H1 (cell line): ENCODE measurements at regions not wholly inside any gene's neighbourhood (a gene's known extent, or its start where the extent isn't known, plus 50 kb on each side); places are given as distances from the start of the nearest gene placed in this dataset.

ENCODE experiments used
- CTCF ChIA-PET: fragments of 300-600 bp; sonication (Branson Sonifier 250); formaldehyde crosslinking; loops from one replicate; lab custom pipeline; 2021; ENCODE audit not compliant: partially characterized antibody; lab: Charles Lee
- POLR2A ChIA-PET: fragments of 300-600 bp; sonication (Branson Sonifier 250); formaldehyde crosslinking; loops from one replicate; lab custom pipeline; 2021; ENCODE audit warnings: inconsistent platforms; ENCODE audit not compliant: partially characterized antibody; lab: Charles Lee
- DNase-seq, 2 experiments: peaks; one replicate each; pipeline versions ENCODE4 v3.0.0 to v3.0.0-alpha.2; 2010 to 2022; ENCODE audit warnings: low spot score in 2 of 2, low read depth in 1 of 2, mixed read lengths in 1 of 2
- FAIRE-seq: peaks from 2 replicates; lab custom pipeline; 2011; peaks lifted over from hg19 to GRCh38; lab: Jason Lieb, UNC
- H2AFZ ChIP-seq: 2 replicates; pipeline ENCODE4 v1.8.1; 2012; ENCODE audit warnings: low read length, inconsistent platforms
- H2AK5ac ChIP-seq: 2 replicates; pipeline ENCODE4 v1.6.1; 2013; ENCODE audit warnings: low read depth, low read length
- H2BK120ac ChIP-seq: replicated peaks from 2 replicates; pipeline ENCODE3; 2013; ENCODE audit warnings: low read depth, low read length, inconsistent platforms
- H2BK12ac ChIP-seq: 2 replicates; pipeline ENCODE4 v1.6.1; 2013; ENCODE audit warnings: low read depth, low read length
- H2BK15ac ChIP-seq: 2 replicates; pipeline ENCODE4 v1.6.1; 2013; ENCODE audit warnings: low read length
- H2BK20ac ChIP-seq: 2 replicates; pipeline ENCODE4 v1.6.1; 2013; ENCODE audit warnings: low read length
- H2BK5ac ChIP-seq: 2 replicates; pipeline ENCODE4 v1.6.1; 2013; ENCODE audit warnings: low read depth, low read length
- H3K14ac ChIP-seq: 2 replicates; pipeline ENCODE4 v1.6.1; 2013; ENCODE audit warnings: inconsistent platforms; ENCODE audit not compliant: insufficient read length
- H3K18ac ChIP-seq: 2 replicates; pipeline ENCODE4 v1.6.1; 2013; ENCODE audit warnings: low read length; ENCODE audit errors: extremely low read depth
- H3K23ac ChIP-seq: 2 replicates; pipeline ENCODE4 v1.6.1; 2013; ENCODE audit warnings: inconsistent platforms; ENCODE audit not compliant: insufficient read length
- H3K23me2 ChIP-seq: 2 replicates; pipeline ENCODE4 v1.6.1; 2013; ENCODE audit warnings: low read depth, low read length
- H3K27ac ChIP-seq: 2 replicates; pipeline ENCODE4 v1.6.1; 2011; ENCODE audit warnings: low read depth, low read length, inconsistent platforms
- H3K27me3 ChIP-seq, 4 experiments: replicated peaks in 1 of 4; 1 replicate in 1 of 4; 2 replicates in 3 of 4; pipeline versions ENCODE4 v1.6.1 to v1.8.1; 2011 to 2013; ENCODE audit warnings: low read length in 3 of 4, mild to moderate bottlenecking in 3 of 4, inconsistent platforms in 2 of 4, mixed read lengths in 2 of 4, moderate library complexity in 1 of 4; ENCODE audit not compliant: control insufficient read depth in 3 of 4, insufficient read depth in 3 of 4; ENCODE audit errors: extremely low read depth in 1 of 4
- H3K36me3 ChIP-seq, 4 experiments: 2 replicates each; pipeline versions ENCODE4 v1.6.1 to v1.8.1; 2011 to 2013; ENCODE audit warnings: mild to moderate bottlenecking in 4 of 4, low read length in 3 of 4, moderate library complexity in 2 of 4, control low read depth in 1 of 4, inconsistent platforms in 1 of 4; ENCODE audit not compliant: insufficient read depth in 4 of 4, control insufficient read depth in 2 of 4
- H3K4ac ChIP-seq: replicated peaks from 2 replicates; pipeline ENCODE3; 2013; ENCODE audit warnings: low read length, low read depth, mixed read lengths, inconsistent platforms; ENCODE audit not compliant: insufficient read length
- H3K4me1 ChIP-seq, 4 experiments: replicated peaks in 1 of 4; 1 replicate in 1 of 4; 2 replicates in 3 of 4; pipeline versions ENCODE4 v1.6.1 to v1.8.1; 2011 to 2013; ENCODE audit warnings: low read length in 3 of 4, inconsistent platforms in 2 of 4, mixed read lengths in 1 of 4; ENCODE audit not compliant: insufficient read depth in 4 of 4, control insufficient read depth in 3 of 4
- H3K4me2 ChIP-seq, 2 experiments: 2 replicates each; pipeline versions ENCODE4 v1.6.1 to v1.8.1; 2011 to 2013; ENCODE audit warnings: low read depth in 2 of 2, low read length in 2 of 2, control low read depth in 1 of 2, inconsistent platforms in 1 of 2, mild to moderate bottlenecking in 1 of 2; ENCODE audit not compliant: insufficient read depth in 1 of 2
- H3K4me3 ChIP-seq, 4 experiments: fragments of 200-600, 300-600 bp in 1 of 4; sonication (generic), shearing (Covaris generic), sonication (Bioruptor Twin) in 1 of 4; 2 replicates each; pipeline versions ENCODE4 v1.5.1 to v1.8.1; 2011 to 2016; ENCODE audit warnings: low read length in 4 of 4, low read depth in 3 of 4, control low read depth in 2 of 4, inconsistent platforms in 2 of 4, mild to moderate bottlenecking in 2 of 4, mixed read lengths in 1 of 4, moderate library complexity in 1 of 4; ENCODE audit not compliant: insufficient read depth in 2 of 4; ENCODE audit errors: extremely low read depth in 1 of 4
- H3K56ac ChIP-seq: replicated peaks from 2 replicates; pipeline ENCODE3; 2013; ENCODE audit warnings: low read depth, mild to moderate bottlenecking, mixed read lengths, low read length, inconsistent platforms; ENCODE audit not compliant: insufficient read length
- H3K79me1 ChIP-seq: 2 replicates; pipeline ENCODE4 v1.6.1; 2013; ENCODE audit warnings: low read depth, low read length, control low read depth
- H3K79me2 ChIP-seq, 2 experiments: 2 replicates each; pipeline versions ENCODE4 v1.6.1 to v1.8.1; 2012 to 2013; ENCODE audit warnings: low read length in 2 of 2, mild to moderate bottlenecking in 2 of 2, inconsistent platforms in 1 of 2; ENCODE audit not compliant: insufficient read depth in 2 of 2, control insufficient read depth in 1 of 2
- H3K9ac ChIP-seq, 4 experiments: replicated peaks in 1 of 4; 1 replicate in 1 of 4; 2 replicates in 3 of 4; pipeline versions ENCODE4 v1.6.1 to v1.8.1; 2011 to 2013; ENCODE audit warnings: low read depth in 3 of 4, low read length in 3 of 4, control low read depth in 2 of 4, mild to moderate bottlenecking in 2 of 4, moderate library complexity in 2 of 4, inconsistent platforms in 1 of 4; ENCODE audit errors: extremely low read depth in 1 of 4
- H3K9me3 ChIP-seq, 2 experiments: 2 replicates each; pipeline versions ENCODE4 v1.6.1 to v1.8.1; 2012 to 2013; ENCODE audit warnings: mild to moderate bottlenecking in 2 of 2, moderate library complexity in 2 of 2, control low read depth in 1 of 2, inconsistent platforms in 1 of 2, low read depth in 1 of 2, low read length in 1 of 2, mixed read lengths in 1 of 2; ENCODE audit not compliant: insufficient read depth in 2 of 2
- H4K20me1 ChIP-seq, 2 experiments: replicated peaks in 1 of 2; 2 replicates each; pipeline versions ENCODE3 to v1.8.1; 2011 to 2013; ENCODE audit warnings: inconsistent platforms in 2 of 2, low read length in 2 of 2, mild to moderate bottlenecking in 1 of 2; ENCODE audit not compliant: insufficient read depth in 2 of 2, control insufficient read depth in 1 of 2
- H4K5ac ChIP-seq: 2 replicates; pipeline ENCODE4 v1.6.1; 2013; ENCODE audit warnings: low read length, low read depth, mixed read lengths, inconsistent platforms; ENCODE audit not compliant: insufficient read length
- H4K8ac ChIP-seq: 2 replicates; pipeline ENCODE4 v1.8.0; 2013; ENCODE audit warnings: mild to moderate bottlenecking, moderate library complexity, low read length, inconsistent platforms; ENCODE audit not compliant: insufficient read depth; ENCODE audit errors: extremely low read depth
- H4K91ac ChIP-seq: replicated peaks from 2 replicates; pipeline ENCODE3; 2013; ENCODE audit warnings: low read length, mixed read lengths, inconsistent platforms; ENCODE audit not compliant: insufficient read length
- SP2 ChIP-seq: IDR thresholded peaks from 2 replicates; pipeline ENCODE4 v1.6.1; 2012; ENCODE audit warnings: mild to moderate bottlenecking, low read length, inconsistent platforms
- SRF ChIP-seq: IDR thresholded peaks from 2 replicates; pipeline ENCODE4 v1.6.1; 2011; ENCODE audit warnings: mild to moderate bottlenecking, low read depth, low read length, moderate library complexity
- WGBS, 2 experiments: shearing (Covaris generic) in 1 of 2; methylation state at CpG; one replicate each; pipeline versions ENCODE4 v1.1.6 to v1.1.7; 2013 to 2015; ENCODE audit warnings: low lambda C conversion rate in 2 of 2, mixed read lengths in 2 of 2, inconsistent platforms in 1 of 2, low coverage in 1 of 2, missing lambda C conversion rate in 1 of 2; ENCODE audit not compliant: insufficient replicate concordance in 2 of 2, insufficient coverage in 1 of 2, insufficient read length in 1 of 2; ENCODE audit errors: extremely low coverage in 1 of 2, missing lambda C conversion rate in 1 of 2; 5-methylcytosine and 5-hydroxymethylcytosine counted together

DNA sequence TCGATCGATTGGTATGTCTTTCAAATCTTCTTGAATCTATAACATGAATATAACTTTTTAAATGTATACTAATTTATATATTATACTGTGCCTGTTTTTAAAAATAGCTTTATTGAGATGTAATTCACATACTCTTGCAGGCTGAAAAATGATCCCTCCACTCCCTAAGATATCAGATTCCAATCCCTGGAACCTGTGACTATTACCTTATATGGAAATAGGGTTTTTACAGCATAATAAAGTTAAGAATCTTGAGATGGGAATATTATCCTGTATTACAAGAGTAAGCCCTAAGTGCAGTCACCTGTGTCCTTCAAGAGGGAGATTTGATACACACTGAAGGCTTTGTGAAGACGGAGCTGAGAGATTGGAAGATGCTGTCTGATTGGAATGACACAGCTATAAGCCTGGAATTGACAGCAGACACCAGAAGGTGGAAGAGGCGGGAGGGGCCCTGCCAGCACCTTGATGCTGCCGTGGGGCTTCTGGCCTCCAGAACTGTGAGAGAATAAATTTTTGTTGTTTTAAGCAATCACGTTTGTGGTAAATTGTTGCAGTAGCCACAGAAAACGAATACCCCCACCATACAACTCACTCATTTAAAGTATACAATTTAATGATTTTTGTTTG is 161.3 kb downstream of the RMI1 start:
- H3K27ac ChIP-seq: no peak overlapping the region
- no peak overlapping the region for H3K14ac ChIP-seq
- peaks cover 0 to 24% (median 12%) of the 10 kb centered on the region in 4 experiments; a peak in 6 of 7 replicates for H3K27me3 ChIP-seq
- no peak overlapping the region for H2AFZ ChIP-seq
- H3K4me1 ChIP-seq: peaks cover 0 to 9% (median 2%) of the 10 kb centered on the region in 4 experiments; a peak in 2 of 7 replicates
- DNase-seq: no peak
- H2BK15ac ChIP-seq: no peak overlapping the region
- 67% methylated on average over 7 of the region's 7 CpGs; no CpG with 5 or more reads in 1 of the 2 experiments for WGBS, 2 experiments
- no peaks in the 10 kb centered on the region for H4K20me1 ChIP-seq
- H3K79me2 ChIP-seq: no peaks in the 10 kb centered on the region
- no peak for FAIRE-seq
- H2BK20ac ChIP-seq: no peak overlapping the region; the same call in 1 of the 2 replicates
- no peak overlapping the region for H2BK12ac ChIP-seq
- H3K36me3 ChIP-seq: no peaks in the 10 kb centered on the region
- H3K23me2 ChIP-seq: no peaks in the 10 kb centered on the region; the same call in 1 of the 2 replicates
- H3K4me3 ChIP-seq: no peak overlapping the region; a peak in 1 of 8 replicates
- POLR2A ChIA-PET: interaction anchor here (1.0 to 2.0 kb wide), 2 partner anchors 161 to 162 kb away, joined by 3 to 4 read pairs; partner anchors contain the start of genes HNRNPK and RMI1
- H3K56ac ChIP-seq: no peak overlapping the region
- H4K91ac ChIP-seq: no peak overlapping the region
- no peak overlapping the region for H3K23ac ChIP-seq
- no peaks in the 10 kb centered on the region for H3K9me3 ChIP-seq
- no peaks in the 10 kb centered on the region for H3K79me1 ChIP-seq
- no peak overlapping the region; a peak in 1 of 4 replicates for H3K4me2 ChIP-seq
- H3K9ac ChIP-seq: no peak overlapping the region
- H3K18ac ChIP-seq: no peak overlapping the region
- H2AK5ac ChIP-seq: no peak overlapping the region
- no peak overlapping the region for H2BK5ac ChIP-seq
- TF ChIP-seq SP2 (no peak), SRF (peak; percentile 84)
- CTCF ChIA-PET: interaction anchor here (0.9 to 2.7 kb wide), 3 partner anchors 31 to 119 kb away, joined by 3 to 10 read pairs (median 3); no protein-coding TSS in a partner anchor
- H2BK120ac ChIP-seq: no peak overlapping the region
- no peak overlapping the region for H4K5ac ChIP-seq
- H3K4ac ChIP-seq: no peak overlapping the region
- no peak overlapping the region for H4K8ac ChIP-seq
